C4-2B (cell line): ENCODE measurements at regions not wholly inside any gene's neighbourhood (a gene's known extent, or its start where the extent isn't known, plus 50 kb on each side); places are given as distances from the start of the nearest gene placed in this dataset.
"Not testable (repeated sequence)": the region's sequence is repeated elsewhere in the genome, so short reads cannot be mapped to it uniquely, and the experiment has no call there.

Experiments
- H3K27ac ChIP-seq: fragments of 450-650 bp; 2 replicates; pipeline ENCODE4 v1.5.1; 2017
- ZFX ChIP-seq: fragments of 450-650 bp; IDR thresholded peaks from 2 replicates; pipeline ENCODE4 v1.6.1; 2017
- TF ChIP-seq, protein P1 (sequence below): fragments of 450-650 bp; conservative IDR thresholded peaks from 2 replicates; pipeline ENCODE4 v1.5.1; 2017; ENCODE audit warnings: mild to moderate bottlenecking

DNA sequence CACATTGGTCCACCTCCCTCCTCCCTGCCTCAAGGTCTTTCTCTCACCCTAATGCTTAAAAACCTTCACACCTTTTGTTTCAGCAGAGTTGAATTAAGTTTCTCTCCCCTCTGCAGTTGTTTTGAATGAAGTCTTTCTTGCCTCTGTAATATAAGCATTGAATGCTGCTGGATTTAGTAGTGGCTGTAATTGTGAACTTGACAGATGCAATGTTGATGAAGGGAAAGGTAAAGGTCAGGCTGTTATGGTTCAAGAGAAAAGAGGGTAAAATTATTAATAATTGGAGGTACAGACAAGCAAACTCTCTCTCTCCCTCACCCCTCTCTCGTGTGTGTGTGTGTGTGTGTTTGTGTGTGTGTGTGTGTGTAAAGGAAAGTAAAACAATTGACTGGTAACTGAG is 509.8 kb downstream of the AMY1C start:
- no peak overlapping the region for H3K27ac ChIP-seq
- TF ChIP-seq, protein P1, sequence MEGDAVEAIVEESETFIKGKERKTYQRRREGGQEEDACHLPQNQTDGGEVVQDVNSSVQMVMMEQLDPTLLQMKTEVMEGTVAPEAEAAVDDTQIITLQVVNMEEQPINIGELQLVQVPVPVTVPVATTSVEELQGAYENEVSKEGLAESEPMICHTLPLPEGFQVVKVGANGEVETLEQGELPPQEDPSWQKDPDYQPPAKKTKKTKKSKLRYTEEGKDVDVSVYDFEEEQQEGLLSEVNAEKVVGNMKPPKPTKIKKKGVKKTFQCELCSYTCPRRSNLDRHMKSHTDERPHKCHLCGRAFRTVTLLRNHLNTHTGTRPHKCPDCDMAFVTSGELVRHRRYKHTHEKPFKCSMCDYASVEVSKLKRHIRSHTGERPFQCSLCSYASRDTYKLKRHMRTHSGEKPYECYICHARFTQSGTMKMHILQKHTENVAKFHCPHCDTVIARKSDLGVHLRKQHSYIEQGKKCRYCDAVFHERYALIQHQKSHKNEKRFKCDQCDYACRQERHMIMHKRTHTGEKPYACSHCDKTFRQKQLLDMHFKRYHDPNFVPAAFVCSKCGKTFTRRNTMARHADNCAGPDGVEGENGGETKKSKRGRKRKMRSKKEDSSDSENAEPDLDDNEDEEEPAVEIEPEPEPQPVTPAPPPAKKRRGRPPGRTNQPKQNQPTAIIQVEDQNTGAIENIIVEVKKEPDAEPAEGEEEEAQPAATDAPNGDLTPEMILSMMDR = no peak
- no peak for TF ChIP-seq ZFX

DNA sequence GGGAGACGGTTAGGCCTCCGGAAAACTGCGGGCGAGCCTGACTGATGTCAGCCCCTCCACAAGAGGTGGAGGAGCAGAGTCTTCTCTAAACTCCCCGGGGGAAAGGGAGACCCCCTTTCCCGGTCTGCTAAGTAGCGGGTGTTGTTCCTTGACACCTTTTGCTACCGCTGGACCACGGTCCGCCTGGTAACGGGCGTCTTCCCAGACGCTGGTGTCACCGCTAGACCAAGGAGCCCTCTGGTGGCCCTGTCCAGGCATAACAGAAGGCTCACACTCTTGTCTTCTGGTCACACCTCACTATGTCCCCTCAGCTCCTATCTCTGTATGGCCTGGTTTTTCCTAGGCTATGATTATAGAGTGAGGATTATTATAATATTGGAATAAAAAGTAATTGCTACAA is 513.4 kb downstream of the AMY1C start:
- TF ChIP-seq, protein P1 = peak; percentile 59
- H3K27ac ChIP-seq = not testable (repeated sequence)

DNA sequence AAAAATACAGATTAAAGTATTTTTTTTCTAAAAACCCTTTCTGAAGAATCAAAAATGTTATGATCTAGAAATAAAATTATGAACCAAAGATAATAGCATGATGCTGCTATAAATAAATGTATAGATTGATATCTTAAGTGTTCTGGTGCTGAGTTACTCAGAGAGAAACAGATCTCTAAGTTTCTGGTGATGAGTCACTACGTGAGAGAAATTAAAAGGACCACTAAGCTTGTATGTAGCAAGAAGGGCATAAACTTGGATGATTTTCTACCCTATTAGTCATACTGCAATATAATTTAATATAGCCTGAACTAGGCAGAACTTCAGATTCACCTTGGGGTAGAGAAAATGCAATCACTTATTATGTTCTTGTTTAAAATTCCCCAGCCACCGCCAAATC is 514.8 kb downstream of the AMY1C start:
- no peak for TF ChIP-seq ZFX
- TF ChIP-seq, protein P1 = no peak
- H3K27ac ChIP-seq = no peak overlapping the region

DNA sequence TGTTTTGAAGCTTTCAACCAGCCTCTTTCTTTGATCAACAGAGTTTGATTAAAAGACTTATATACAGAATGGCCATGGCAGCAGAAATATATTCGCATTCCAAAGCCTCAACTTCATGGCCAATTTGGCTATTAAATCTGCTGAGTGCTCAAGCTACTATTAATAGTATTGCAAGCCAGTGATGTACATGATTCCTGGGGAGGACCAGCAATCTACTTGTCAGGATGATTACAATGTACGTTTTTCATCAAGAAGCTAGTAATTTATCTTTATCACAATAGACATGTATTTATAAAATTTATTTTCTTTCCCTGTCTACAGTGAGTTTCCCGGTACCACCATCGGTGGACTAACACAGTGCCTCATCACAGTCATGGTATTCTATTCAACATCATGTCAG is 515.5 kb downstream of the AMY1C start:
- TF ChIP-seq ZFX = no peak
- TF ChIP-seq, protein P1 = no peak
- H3K27ac ChIP-seq = no peak overlapping the region

DNA sequence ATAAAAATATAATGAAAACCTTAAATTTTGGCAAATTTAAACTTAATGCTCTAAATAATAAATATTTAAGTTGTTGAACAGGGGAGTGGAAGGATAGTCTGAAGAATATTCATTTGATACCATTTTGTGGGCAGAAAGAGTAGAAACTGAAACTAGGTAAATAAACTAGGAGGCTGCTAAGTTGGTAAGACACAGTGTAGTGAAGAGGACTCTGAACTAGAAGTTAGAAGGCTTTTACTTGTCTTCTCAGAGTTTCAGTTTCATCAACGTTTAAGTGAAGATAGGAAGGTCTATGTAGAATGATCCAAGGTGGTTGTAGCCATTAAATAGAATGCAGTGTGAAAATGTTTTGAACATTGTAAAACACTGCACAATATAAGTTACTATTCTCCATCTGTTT is 516.9 kb downstream of the AMY1C start:
- no peak overlapping the region for H3K27ac ChIP-seq

DNA sequence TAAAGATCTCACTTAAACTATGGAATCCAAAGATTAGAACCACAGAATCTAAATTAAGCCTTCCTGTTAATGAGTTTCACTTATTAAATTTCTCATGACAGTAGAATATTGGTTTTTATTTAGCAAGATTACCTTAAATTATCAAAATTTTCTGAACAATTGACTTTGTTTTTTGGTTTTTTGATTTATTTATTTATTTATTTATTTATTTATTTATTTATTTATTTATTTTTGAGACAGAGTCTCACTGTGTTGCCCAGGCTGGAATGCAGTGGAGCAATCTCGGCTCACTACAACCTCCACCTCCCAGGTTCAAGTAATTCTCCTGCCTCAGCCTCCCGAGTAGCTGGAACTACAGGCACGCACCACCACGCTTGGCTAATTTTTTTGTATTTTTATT is 538.6 kb downstream of the AMY1C start:
- not testable (repeated sequence) for H3K27ac ChIP-seq

More for the DNA sequence above, 516.9 kb downstream of the AMY1C start:
- TF ChIP-seq ZFX = no peak
- TF ChIP-seq, protein P1 = no peak

DNA sequence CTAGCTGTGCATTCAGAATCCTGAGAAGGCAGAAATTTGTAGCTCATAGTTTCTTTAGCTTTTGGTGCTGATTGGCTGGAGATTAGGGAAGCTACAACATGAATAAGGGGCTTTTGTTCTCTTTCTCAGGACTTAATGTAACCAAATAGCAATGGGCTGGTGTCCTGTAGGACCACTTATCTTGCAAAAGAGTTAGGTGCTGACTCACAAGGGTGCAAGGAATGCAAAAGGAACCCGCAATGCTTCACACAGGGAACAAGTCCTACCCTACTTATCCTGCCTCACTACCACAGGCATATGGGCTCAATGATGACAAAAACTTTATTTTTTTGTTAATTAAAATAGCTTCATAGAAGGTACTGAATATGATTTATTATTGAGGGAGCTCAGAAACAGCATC is 541.5 kb downstream of the AMY1C start:
- no peak overlapping the region for H3K27ac ChIP-seq
- TF ChIP-seq, protein P1 = no peak
- TF ChIP-seq ZFX = no peak

DNA sequence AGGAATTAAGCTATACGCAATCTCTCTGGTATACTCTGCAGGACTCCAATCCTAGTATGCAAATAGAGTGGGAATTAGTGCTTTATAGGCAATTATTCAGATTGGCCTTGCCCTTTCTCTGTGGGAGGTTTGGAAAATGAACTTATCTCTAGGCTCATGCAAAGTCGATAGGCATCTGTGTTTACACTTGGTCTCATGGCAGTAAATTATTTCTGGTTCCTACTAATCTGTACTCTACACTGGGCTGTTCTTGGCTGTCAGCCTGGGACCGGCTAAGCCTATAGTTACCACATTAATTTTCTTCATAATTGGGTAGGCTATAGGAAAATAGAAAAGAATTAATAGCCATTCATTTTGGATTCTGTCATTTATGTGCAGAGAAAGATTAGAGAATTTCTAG is 544.6 kb downstream of the AMY1C start:
- no peak for TF ChIP-seq ZFX
- TF ChIP-seq, protein P1 = no peak
- H3K27ac ChIP-seq = no peak overlapping the region
